ENCODE measurements at regions not wholly inside any gene's neighbourhood (a gene's known extent, or its start where the extent isn't known, plus 50 kb on each side); places are given as distances from the start of the nearest gene placed in this dataset.

- TF ChIP-seq, protein P1, sequence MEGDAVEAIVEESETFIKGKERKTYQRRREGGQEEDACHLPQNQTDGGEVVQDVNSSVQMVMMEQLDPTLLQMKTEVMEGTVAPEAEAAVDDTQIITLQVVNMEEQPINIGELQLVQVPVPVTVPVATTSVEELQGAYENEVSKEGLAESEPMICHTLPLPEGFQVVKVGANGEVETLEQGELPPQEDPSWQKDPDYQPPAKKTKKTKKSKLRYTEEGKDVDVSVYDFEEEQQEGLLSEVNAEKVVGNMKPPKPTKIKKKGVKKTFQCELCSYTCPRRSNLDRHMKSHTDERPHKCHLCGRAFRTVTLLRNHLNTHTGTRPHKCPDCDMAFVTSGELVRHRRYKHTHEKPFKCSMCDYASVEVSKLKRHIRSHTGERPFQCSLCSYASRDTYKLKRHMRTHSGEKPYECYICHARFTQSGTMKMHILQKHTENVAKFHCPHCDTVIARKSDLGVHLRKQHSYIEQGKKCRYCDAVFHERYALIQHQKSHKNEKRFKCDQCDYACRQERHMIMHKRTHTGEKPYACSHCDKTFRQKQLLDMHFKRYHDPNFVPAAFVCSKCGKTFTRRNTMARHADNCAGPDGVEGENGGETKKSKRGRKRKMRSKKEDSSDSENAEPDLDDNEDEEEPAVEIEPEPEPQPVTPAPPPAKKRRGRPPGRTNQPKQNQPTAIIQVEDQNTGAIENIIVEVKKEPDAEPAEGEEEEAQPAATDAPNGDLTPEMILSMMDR (IDR thresholded peaks at IDR 0.05; ENCODE audit: control extremely low read depth in 1 of 3, insufficient read depth in 1 of 3, low read depth in 1 of 3, low read length in 3 of 3), result no peak
- TF ChIP-seq TBP (IDR thresholded peaks at IDR 0.05; ENCODE audit: low read depth, low read length) (no peak), RAD21 (IDR thresholded peaks at IDR 0.05 in 1 of 2, conservative IDR thresholded peaks at IDR 0.05 in 1 of 2; ENCODE audit: low read depth in 2 of 2, low read length in 2 of 2) (no peak), TCF12 (IDR thresholded peaks at IDR 0.05; ENCODE audit: low read depth, low read length) (no peak), POLR2AphosphoS5 (IDR thresholded peaks at IDR 0.05; ENCODE audit: low read depth, low read length) (no peak), KDM5A (IDR thresholded peaks at IDR 0.05; ENCODE audit: low read length) (no peak), TEAD4 (IDR thresholded peaks at IDR 0.05; ENCODE audit: low read depth, low read length) (no peak), CHD2 (IDR thresholded peaks at IDR 0.05; ENCODE audit: low read length) (no peak)
- TF ChIP-seq, protein P2, sequence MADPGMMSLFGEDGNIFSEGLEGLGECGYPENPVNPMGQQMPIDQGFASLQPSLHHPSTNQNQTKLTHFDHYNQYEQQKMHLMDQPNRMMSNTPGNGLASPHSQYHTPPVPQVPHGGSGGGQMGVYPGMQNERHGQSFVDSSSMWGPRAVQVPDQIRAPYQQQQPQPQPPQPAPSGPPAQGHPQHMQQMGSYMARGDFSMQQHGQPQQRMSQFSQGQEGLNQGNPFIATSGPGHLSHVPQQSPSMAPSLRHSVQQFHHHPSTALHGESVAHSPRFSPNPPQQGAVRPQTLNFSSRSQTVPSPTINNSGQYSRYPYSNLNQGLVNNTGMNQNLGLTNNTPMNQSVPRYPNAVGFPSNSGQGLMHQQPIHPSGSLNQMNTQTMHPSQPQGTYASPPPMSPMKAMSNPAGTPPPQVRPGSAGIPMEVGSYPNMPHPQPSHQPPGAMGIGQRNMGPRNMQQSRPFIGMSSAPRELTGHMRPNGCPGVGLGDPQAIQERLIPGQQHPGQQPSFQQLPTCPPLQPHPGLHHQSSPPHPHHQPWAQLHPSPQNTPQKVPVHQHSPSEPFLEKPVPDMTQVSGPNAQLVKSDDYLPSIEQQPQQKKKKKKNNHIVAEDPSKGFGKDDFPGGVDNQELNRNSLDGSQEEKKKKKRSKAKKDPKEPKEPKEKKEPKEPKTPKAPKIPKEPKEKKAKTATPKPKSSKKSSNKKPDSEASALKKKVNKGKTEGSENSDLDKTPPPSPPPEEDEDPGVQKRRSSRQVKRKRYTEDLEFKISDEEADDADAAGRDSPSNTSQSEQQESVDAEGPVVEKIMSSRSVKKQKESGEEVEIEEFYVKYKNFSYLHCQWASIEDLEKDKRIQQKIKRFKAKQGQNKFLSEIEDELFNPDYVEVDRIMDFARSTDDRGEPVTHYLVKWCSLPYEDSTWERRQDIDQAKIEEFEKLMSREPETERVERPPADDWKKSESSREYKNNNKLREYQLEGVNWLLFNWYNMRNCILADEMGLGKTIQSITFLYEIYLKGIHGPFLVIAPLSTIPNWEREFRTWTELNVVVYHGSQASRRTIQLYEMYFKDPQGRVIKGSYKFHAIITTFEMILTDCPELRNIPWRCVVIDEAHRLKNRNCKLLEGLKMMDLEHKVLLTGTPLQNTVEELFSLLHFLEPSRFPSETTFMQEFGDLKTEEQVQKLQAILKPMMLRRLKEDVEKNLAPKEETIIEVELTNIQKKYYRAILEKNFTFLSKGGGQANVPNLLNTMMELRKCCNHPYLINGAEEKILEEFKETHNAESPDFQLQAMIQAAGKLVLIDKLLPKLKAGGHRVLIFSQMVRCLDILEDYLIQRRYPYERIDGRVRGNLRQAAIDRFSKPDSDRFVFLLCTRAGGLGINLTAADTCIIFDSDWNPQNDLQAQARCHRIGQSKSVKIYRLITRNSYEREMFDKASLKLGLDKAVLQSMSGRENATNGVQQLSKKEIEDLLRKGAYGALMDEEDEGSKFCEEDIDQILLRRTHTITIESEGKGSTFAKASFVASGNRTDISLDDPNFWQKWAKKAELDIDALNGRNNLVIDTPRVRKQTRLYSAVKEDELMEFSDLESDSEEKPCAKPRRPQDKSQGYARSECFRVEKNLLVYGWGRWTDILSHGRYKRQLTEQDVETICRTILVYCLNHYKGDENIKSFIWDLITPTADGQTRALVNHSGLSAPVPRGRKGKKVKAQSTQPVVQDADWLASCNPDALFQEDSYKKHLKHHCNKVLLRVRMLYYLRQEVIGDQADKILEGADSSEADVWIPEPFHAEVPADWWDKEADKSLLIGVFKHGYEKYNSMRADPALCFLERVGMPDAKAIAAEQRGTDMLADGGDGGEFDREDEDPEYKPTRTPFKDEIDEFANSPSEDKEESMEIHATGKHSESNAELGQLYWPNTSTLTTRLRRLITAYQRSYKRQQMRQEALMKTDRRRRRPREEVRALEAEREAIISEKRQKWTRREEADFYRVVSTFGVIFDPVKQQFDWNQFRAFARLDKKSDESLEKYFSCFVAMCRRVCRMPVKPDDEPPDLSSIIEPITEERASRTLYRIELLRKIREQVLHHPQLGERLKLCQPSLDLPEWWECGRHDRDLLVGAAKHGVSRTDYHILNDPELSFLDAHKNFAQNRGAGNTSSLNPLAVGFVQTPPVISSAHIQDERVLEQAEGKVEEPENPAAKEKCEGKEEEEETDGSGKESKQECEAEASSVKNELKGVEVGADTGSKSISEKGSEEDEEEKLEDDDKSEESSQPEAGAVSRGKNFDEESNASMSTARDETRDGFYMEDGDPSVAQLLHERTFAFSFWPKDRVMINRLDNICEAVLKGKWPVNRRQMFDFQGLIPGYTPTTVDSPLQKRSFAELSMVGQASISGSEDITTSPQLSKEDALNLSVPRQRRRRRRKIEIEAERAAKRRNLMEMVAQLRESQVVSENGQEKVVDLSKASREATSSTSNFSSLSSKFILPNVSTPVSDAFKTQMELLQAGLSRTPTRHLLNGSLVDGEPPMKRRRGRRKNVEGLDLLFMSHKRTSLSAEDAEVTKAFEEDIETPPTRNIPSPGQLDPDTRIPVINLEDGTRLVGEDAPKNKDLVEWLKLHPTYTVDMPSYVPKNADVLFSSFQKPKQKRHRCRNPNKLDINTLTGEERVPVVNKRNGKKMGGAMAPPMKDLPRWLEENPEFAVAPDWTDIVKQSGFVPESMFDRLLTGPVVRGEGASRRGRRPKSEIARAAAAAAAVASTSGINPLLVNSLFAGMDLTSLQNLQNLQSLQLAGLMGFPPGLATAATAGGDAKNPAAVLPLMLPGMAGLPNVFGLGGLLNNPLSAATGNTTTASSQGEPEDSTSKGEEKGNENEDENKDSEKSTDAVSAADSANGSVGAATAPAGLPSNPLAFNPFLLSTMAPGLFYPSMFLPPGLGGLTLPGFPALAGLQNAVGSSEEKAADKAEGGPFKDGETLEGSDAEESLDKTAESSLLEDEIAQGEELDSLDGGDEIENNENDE (IDR thresholded peaks at IDR 0.05; ENCODE audit: insufficient replicate concordance, low read length), result no peak
Observed at GRCh38 chr6:125354649-125355048, 52.9 kb upstream of the HDDC2 start.

Data from H1 (cell line).